Epithelial cell of esophagus (primary cell): ENCODE measurements at regions not wholly inside any gene's neighbourhood (a gene's known extent, or its start where the extent isn't known, plus 50 kb on each side); places are given as distances from the start of the nearest gene placed in this dataset.
A peak's percentile ranks its signal among the peaks of the same experiment; 100 is the strongest.
"Not testable (repeated sequence)": the region's sequence is repeated elsewhere in the genome, so short reads cannot be mapped to it uniquely, and the experiment has no call there.

Source experiments
- DNase-seq: peaks from one replicate; pipeline ENCODE4 v3.0.0; 2010; ENCODE audit warnings: low read depth
- H3K4me3 ChIP-seq: 2 replicates; pipeline ENCODE4 v1.5.1; 2011; ENCODE audit warnings: mild to moderate bottlenecking, low read length, control low read depth
- TF ChIP-seq, protein P1 (sequence below): IDR thresholded peaks from 2 replicates; pipeline ENCODE4 v1.5.1; 2011; ENCODE audit warnings: low read depth, mild to moderate bottlenecking, low read length, control low read depth, inconsistent platforms; ENCODE audit not compliant: insufficient read depth; ENCODE audit errors: missing control alignments

DNA sequence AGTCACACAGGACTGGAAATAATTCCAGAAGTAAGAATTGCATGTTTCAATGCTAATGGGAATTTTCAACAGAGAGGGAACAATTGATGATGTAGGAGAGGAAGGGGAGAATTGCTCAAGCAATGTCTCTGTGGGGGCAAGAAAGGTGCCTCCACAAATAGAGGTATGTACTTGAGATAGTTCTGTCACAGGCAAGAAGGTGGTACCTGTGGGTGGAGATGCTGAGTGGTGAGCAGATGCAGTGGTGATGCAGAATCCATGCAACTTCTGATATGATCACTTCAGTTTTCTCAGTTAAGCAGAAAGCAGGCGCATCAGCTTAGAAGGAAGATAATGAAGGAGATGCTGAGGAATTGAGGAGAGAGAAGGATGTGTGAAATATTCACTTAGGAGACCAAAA, 55.1 kb upstream of the SEC24B start:
- H3K4me3 ChIP-seq, result no peak overlapping the region
- no peak for DNase-seq
- TF ChIP-seq, protein P1, sequence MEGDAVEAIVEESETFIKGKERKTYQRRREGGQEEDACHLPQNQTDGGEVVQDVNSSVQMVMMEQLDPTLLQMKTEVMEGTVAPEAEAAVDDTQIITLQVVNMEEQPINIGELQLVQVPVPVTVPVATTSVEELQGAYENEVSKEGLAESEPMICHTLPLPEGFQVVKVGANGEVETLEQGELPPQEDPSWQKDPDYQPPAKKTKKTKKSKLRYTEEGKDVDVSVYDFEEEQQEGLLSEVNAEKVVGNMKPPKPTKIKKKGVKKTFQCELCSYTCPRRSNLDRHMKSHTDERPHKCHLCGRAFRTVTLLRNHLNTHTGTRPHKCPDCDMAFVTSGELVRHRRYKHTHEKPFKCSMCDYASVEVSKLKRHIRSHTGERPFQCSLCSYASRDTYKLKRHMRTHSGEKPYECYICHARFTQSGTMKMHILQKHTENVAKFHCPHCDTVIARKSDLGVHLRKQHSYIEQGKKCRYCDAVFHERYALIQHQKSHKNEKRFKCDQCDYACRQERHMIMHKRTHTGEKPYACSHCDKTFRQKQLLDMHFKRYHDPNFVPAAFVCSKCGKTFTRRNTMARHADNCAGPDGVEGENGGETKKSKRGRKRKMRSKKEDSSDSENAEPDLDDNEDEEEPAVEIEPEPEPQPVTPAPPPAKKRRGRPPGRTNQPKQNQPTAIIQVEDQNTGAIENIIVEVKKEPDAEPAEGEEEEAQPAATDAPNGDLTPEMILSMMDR, result no peak

DNA sequence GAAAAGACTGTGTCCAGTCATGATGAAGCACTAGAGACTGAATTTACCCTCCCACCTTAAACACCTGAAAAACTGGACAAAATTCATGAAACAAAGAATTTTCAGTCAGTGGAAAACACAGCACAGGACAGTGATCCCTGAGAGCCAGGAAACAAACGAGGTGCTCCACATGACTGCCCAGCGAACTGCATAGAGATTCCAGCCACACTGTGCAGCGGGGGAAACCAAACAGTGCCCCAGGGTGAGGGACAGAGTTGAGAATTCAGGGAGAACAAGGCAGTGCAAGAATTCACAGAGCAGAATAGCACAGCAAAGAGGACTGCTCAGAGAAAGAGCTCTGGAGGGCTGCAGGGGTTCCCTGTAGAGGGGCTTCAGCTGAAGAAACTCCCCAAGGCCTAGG, 55.5 kb upstream of the SEC24B start:
- DNase-seq, result no peak
- TF ChIP-seq, protein P1, result no peak
- no peak overlapping the region for H3K4me3 ChIP-seq

DNA sequence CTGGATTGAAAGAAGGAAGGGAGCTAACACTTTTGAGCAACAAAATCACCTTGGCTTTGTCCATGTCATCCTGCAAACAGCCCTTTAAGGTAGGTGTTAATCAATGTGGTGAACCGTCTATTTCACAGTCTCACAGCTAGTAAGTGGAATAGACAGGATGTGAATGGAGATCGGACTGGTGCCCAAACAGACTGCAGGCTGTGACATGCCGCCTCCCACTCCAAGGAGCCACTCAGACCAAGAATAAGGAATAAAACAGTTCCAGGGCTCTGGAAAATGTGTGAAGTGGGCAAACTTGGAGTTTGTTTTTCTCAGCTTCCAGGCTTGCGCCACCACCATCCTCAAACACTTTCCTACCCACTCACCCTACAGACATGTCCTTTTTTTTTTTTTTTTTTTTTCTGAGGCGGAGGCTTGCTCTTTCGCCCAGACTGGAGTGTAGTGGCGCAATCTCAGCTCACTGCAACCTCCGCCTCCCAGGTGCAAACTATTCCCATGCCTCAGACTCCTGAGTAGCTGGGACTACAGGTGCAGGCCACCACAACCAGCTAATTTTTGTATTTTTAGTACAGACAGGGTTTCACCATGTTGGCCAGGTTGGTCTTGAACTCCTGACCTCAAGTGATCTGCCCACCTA, 57.7 kb upstream of the SEC24B start:
- TF ChIP-seq, protein P1, result no peak
- H3K4me3 ChIP-seq, result peak overlapping the region; percentile 15
- peak; percentile 72 for DNase-seq

DNA sequence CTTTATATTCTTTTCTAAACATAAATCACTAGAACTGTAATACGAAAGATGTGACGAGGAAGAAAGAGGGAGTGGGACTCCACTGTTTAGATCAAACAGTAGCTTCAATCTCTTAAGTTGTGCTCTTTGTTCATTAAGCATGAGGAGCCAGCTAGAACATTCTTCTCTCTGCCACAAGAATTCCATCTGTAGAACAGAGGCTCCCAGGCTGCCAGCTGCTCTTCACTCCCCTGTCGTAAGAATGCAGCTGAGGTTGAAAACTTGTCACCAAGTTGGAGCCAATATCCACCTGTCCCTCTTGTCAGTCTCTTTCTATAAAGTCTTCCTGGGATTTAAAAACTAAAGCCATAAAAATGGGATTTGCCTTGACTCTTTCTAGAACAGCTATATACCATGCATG, 65.0 kb upstream of the SEC24B start:
- TF ChIP-seq, protein P1, result no peak
- no peak overlapping the region for H3K4me3 ChIP-seq
- DNase-seq, result no peak

DNA sequence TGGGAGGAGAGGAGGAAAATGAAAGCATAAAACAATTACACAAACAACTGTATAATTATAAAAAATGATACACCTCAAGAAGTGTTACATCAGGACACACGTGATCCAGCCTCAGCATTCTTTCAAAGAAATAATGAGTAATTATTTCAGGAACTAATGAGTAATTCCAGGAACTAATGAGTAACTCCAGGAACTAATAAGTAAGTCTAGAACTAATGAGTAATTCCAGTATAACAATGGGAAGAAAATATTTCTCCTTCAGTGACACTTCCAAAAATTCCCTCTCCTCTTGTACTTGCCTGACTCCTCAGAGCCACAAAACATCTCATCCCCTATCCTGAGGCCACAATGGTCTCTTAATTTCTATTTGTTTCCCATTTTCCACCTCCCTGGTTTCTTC, 63.5 kb upstream of the COL25A1 start:
- TF ChIP-seq, protein P1, result no peak
- DNase-seq, result peak; percentile 89
- H3K4me3 ChIP-seq, result no peak overlapping the region

DNA sequence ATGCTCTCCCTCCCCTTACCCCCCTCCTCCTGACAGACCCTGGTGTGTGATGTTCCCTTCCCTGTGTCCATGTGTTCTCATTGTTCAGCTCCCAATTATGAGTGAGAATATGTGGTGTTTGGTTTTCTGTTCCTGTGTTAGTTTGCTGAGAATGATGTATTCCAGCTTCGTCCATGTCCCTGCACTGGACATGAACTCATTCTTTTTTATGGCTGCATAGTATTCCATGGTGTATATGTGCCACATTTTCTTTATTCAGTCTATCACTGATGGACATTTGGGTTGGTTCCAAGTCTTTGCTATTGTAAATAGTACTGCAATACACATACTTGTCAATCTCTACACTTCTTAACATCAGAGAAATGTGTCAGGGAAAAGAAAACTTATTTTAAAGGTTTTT, 62.8 kb upstream of the COL25A1 start:
- not testable (repeated sequence) for H3K4me3 ChIP-seq, DNase-seq

DNA sequence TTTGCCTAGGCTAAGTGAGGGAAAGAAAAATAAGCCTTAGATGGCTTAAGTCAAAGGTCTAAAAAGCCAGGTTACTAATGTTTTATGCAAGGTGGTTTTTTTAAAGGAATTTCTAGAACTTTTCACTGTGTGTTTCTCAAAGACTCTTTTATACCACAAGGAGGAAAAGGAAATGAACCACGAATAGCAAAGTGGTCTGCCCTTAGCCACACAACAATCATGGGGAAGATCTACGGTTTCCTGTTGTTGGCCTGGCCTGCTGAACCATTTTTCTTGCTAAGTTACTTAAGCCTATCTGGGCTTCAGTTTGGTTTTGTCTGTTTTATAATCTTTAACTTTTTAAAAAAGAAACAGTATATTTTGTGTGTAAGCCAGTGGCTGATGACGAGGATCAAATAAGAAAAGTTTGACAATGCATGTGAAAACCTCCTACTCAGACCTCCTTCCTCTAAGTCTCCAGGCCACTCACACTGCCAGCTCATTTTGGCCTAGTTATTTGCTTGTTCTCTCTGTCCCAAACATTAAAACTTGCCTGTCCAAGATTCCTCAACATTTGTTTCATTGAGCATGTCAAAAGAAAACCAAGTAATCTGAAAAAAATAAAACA, 56.7 kb upstream of the COL25A1 start:
- TF ChIP-seq, protein P1, result no peak
- no peak for DNase-seq
- H3K4me3 ChIP-seq, result no peak overlapping the region
